Tibial nerve (tissue), 4 donors: ENCODE measurements at regions not wholly inside any gene's neighbourhood (a gene's known extent, or its start where the extent isn't known, plus 50 kb on each side); places are given as distances from the start of the nearest gene placed in this dataset.

Experiments used
- DNase-seq, 2 donors: peaks; one replicate each; pipeline ENCODE4 v3.0.0-alpha.2; 2019; ENCODE audit warnings: low spot score in 2 of 2
- H3K27ac ChIP-seq, 4 donors: fragments of 200-600 bp; sonication (generic) in 3 of 4; one replicate each; pipeline ENCODE4 v1.5.1; 2017 to 2019; ENCODE audit warnings: mild to moderate bottlenecking in 1 of 4
- H3K27me3 ChIP-seq, 2 donors: fragments of 200-600 bp; sonication (generic) in 1 of 2; one replicate each; pipeline versions ENCODE4 v1.5.1 to v1.6.0; 2017 to 2019
- H3K36me3 ChIP-seq, 3 donors: fragments of 200-600 bp; sonication (generic); one replicate each; pipeline ENCODE4 v1.5.1; 2018 to 2019
- H3K4me1 ChIP-seq, 4 donors: fragments of 200-600 bp; sonication (generic) in 3 of 4; one replicate each; pipeline ENCODE4 v1.5.1; 2017 to 2019
- H3K4me3 ChIP-seq, 4 donors: fragments of 200-600 bp; sonication (generic) in 3 of 4; one replicate each; pipeline ENCODE4 v1.5.1; 2017 to 2019; ENCODE audit warnings: mild to moderate bottlenecking in 1 of 4, moderate library complexity in 1 of 4
- H3K9me3 ChIP-seq, 4 donors: fragments of 200-600 bp; sonication (generic) in 3 of 4; one replicate each; pipeline ENCODE4 v1.5.1; 2017 to 2019
- CTCF ChIP-seq, 5 experiments: fragments of 200-600 bp in 3 of 5; fragments of 450-650 bp in 2 of 5; sonication (generic) in 3 of 5; IDR thresholded peaks; one replicate each; pipeline ENCODE4 v1.5.1; 2016 to 2019; ENCODE audit warnings: antibody characterized with exemption in 5 of 5, mild to moderate bottlenecking in 3 of 5, moderate library complexity in 2 of 5
- EP300 ChIP-seq, 2 donors: sonication (generic); formaldehyde crosslinking; IDR thresholded peaks; one replicate each; pipeline ENCODE4 v1.6.1; 2017; ENCODE audit warnings: antibody characterized with exemption in 2 of 2, mild to moderate bottlenecking in 1 of 2
- POLR2A ChIP-seq, 2 donors: fragments of 450-650 bp; IDR thresholded peaks; one replicate each; pipeline ENCODE4 v1.6.1; 2017; ENCODE audit warnings: antibody characterized with exemption in 2 of 2, mild to moderate bottlenecking in 2 of 2, moderate library complexity in 2 of 2
- WGBS, 2 donors: methylation state at CpG; one replicate each; pipeline ENCODE4 v1.1.5; 2018; 5-methylcytosine and 5-hydroxymethylcytosine counted together

DNA sequence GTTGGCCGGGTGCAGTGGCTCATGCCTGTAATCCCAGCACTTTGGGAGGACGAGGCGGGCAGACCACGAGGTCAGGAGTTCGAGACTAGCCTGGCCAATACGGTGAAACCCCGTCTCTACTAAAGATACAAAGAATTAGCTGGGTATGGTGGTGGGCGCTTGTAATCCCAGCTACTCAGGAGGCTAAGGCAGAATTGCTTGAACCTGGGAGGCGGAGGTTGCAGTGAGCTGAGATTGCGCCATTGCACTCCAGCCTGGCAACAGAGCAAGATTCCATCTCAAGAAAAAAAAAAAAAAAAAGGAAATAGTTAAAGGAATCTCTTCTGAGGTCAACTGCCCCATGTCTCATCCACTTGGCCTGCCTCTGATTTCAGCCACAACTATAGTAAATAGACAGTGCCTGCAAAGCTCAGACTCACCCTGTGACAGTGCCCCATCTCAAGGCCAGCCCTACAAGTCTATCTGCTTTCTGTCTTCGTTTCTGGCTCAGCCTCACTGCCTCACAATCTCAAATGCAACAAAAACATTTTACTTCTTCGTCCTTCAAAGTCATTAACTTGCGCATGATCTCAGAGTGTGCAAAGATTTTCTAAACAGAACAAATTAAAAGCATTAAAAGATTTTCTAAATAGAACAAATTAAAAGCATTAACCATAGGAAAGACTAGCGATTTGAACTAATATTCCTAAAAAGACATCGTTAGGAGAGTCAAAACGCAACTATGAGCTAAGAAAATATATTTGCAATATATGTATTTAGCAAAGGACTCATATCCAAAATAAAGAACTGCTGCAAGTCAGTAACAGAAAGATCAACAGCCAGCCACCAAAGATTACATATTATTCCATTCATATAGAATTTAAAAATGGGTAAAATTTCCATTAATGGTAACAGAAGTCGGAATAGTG lies 65.0 kb upstream of the PRDX6 start:
- H3K27me3 ChIP-seq: no peaks in the 10 kb centered on the region
- H3K4me1 ChIP-seq: no peaks in the 10 kb centered on the region
- WGBS, 2 donors: 80 to 86% methylated on average over 17 of the region's 17 CpGs
- H3K27ac ChIP-seq: no peak overlapping the region
- TF ChIP-seq EP300 (IDR thresholded peaks at IDR 0.05) (no peak), CTCF (IDR thresholded peaks at IDR 0.05) (no peak), POLR2A (IDR thresholded peaks at IDR 0.05) (no peak)
- DNase-seq: no peak
- peaks cover 0 to 17% (median 0%) of the 10 kb centered on the region in 3 donors for H3K36me3 ChIP-seq
- no peak overlapping the region for H3K4me3 ChIP-seq
- no peaks in the 10 kb centered on the region for H3K9me3 ChIP-seq

- Histone ChIP-seq H3K36me3 (peaks cover 0 to 21% (median 4%) of the 10 kb centered on the region in 3 donors), H3K9me3 (no peaks in the 10 kb centered on the region), H3K27ac (no peak overlapping the region), H3K4me3 (no peak overlapping the region), H3K27me3 (no peaks in the 10 kb centered on the region), H3K4me1 (no peaks in the 10 kb centered on the region)
- WGBS, 2 donors: 73 to 76% methylated on average over 7 of the region's 7 CpGs
- DNase-seq: no peak
- no peak for TF ChIP-seq EP300 (IDR thresholded peaks at IDR 0.05)
- no peak for TF ChIP-seq POLR2A (IDR thresholded peaks at IDR 0.05)
- TF ChIP-seq CTCF (IDR thresholded peaks at IDR 0.05): no peak
Observed at GRCh38 chr1:173413271-173413707, 63.8 kb upstream of the PRDX6 start.

DNA sequence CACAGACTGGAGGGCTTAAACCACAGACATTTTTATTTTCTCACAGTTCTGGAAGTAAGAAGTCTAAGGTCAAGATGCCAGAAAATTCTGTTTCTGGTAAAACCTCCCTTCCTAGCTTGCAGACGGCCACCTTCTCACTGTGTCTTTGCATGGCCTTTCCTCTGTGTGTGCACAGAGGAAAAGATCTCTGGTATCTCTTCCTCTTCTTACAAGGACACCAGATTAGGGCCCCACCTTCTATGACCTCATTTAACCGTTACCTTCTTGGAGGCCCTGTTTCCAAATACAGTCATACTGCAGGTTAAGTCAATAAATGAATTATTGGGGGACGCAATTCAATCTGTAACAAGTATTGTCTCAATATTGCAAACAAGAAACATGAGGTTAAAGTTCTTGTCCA lies 63.0 kb upstream of the PRDX6 start:
- Histone ChIP-seq H3K36me3 (peaks cover 0 to 21% (median 4%) of the 10 kb centered on the region in 3 donors), H3K27ac (peak overlapping the region in 1 of 4 donors; percentile 55), H3K27me3 (no peaks in the 10 kb centered on the region), H3K9me3 (no peaks in the 10 kb centered on the region), H3K4me1 (no peaks in the 10 kb centered on the region), H3K4me3 (no peak overlapping the region)
- DNase-seq: no peak
- 79% methylated on average over 3 of the region's 3 CpGs for WGBS, 2 donors
- no peak for TF ChIP-seq EP300 (IDR thresholded peaks at IDR 0.05)
- TF ChIP-seq POLR2A (IDR thresholded peaks at IDR 0.05): no peak
- no peak for TF ChIP-seq CTCF (IDR thresholded peaks at IDR 0.05)

DNA sequence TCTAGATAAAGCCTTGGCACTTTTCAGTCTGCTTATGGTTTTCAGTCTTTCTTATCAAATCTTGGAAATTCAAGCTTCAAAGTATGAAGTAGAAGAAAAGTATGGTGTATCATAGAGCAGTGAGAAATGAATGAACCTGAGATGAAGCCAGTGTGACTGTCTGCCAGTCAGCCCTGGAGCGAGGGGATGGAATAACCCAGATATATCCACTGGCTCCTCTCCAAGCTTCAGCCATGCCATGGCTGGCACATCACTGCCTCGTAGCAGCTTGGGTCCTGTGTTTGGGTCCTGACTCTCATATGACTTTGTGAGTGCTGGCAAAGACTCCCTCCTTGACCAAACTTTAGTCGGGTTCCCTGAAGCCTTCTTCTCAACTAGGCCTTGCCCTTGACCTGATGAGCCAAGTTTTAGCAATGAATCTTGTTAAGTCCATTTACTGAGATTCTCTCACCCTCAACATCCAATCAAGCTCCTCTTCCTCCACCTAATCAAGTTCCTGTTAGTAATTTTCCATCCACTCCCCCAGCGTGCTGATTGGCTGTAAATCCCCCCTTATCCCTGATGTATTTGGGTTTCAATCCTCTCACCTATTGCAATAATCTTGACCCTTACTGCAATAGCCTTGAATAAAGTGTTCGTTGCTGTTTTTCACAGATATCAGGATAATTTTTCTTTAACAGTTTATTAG lies 62.5 kb upstream of the PRDX6 start:
- TF ChIP-seq CTCF (IDR thresholded peaks at IDR 0.05) (no peak), EP300 (IDR thresholded peaks at IDR 0.05) (no peak), POLR2A (IDR thresholded peaks at IDR 0.05) (no peak)
- WGBS, 2 donors: 79 to 84% methylated on average over 5 of the region's 5 CpGs
- peak overlapping the region in 1 of 4 donors; percentile 55 for H3K27ac ChIP-seq
- H3K36me3 ChIP-seq: peaks cover 0 to 21% (median 4%) of the 10 kb centered on the region in 3 donors
- no peak overlapping the region for H3K4me3 ChIP-seq
- H3K27me3 ChIP-seq: no peaks in the 10 kb centered on the region
- H3K9me3 ChIP-seq: no peaks in the 10 kb centered on the region
- no peaks in the 10 kb centered on the region for H3K4me1 ChIP-seq
- DNase-seq: no peak

DNA sequence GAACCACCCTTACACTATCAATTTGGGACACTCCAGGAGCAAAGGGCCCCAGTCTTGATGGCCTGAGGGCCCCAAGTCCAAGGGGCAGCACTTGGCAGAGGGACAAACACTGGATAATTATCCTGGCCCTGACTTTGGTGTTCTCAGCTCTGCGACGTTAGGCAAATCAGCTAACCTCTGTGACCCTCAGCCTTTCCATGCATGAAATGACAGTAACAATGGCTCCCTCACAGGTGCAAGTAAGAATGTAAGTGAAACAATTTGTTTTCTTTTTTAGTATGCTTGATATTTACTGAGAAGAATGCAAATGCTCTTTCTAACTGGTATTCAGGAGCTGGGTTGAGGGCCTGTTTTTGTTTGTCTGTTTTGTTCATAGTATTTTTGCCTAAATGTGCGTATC lies 61.6 kb upstream of the PRDX6 start:
- H3K4me1 ChIP-seq: peaks cover 0 to 7% (median 0%) of the 10 kb centered on the region in 4 donors
- whole genome bisulfite sequencing, 2 donors: 69 to 77% methylated on average over 3 of the region's 3 CpGs
- H3K4me3 ChIP-seq: no peak overlapping the region
- H3K9me3 ChIP-seq: no peaks in the 10 kb centered on the region
- TF ChIP-seq CTCF (IDR thresholded peaks at IDR 0.05): no peak
- TF ChIP-seq EP300 (IDR thresholded peaks at IDR 0.05): no peak
- TF ChIP-seq POLR2A (IDR thresholded peaks at IDR 0.05): no peak
- DNase-seq: no peak
- no peaks in the 10 kb centered on the region for H3K27me3 ChIP-seq
- peaks cover 0 to 19% (median 4%) of the 10 kb centered on the region in 3 donors for H3K36me3 ChIP-seq
- no peak overlapping the region for H3K27ac ChIP-seq
